K562 (cell line): ENCODE measurements at regions not wholly inside any gene's neighbourhood (a gene's known extent, or its start where the extent isn't known, plus 50 kb on each side); places are given as distances from the start of the nearest gene placed in this dataset.

Source experiments
- ATAC-seq: fragments of 200-7000 bp; cut with Tn5 transposase; 3 replicates; pipeline ENCODE4 v1.9.1; 2020; ENCODE audit warnings: moderate library complexity
- BruUV-seq: library from RNA; stranded (reverse); fragments of 400-500 nt; replicated peaks from 2 replicates; lab custom pipeline; 2021; lab: Mats Ljungman, UMichigan
- CTCF ChIA-PET: fragments of 300-600 bp; formaldehyde crosslinking; extraction: SDS; loops from one replicate; lab custom pipeline; 2021; ENCODE audit warnings: low intra/inter-chr PET ratio; lab: Yijun Ruan, JAX
- POLR2A ChIA-PET: fragments of 300-600, 350-650 bp; sonication (Branson Sonifier 250); formaldehyde crosslinking; extraction: SDS; loops from one replicate; lab custom pipeline; 2021; ENCODE audit warnings: antibody characterized with exemption, inconsistent platforms; lab: Yijun Ruan, JAX
- DNase-seq, 4 experiments: peaks; one replicate each; pipeline versions ENCODE4 v3.0.0 to v3.0.0-alpha.2; 2011 to 2018; ENCODE audit warnings: low spot score in 3 of 4, mixed read lengths in 3 of 4; ENCODE audit errors: extremely low read depth in 1 of 4
- FAIRE-seq: peaks from 2 replicates; lab custom pipeline; 2011; peaks lifted over from hg19 to GRCh38; lab: Jason Lieb, UNC
- H2AFZ ChIP-seq: 2 replicates; pipeline ENCODE4 v1.6.0; 2011; ENCODE audit warnings: low read depth, low read length, control low read depth, inconsistent platforms
- H3K27ac ChIP-seq: fragments of 200-600 bp; 3 replicates; pipeline ENCODE4 v1.8.0; 2011; ENCODE audit warnings: low read depth, mild to moderate bottlenecking, control low read depth, inconsistent platforms, low read length, moderate library complexity, mixed read lengths; ENCODE audit errors: extremely low read depth
- H3K27me3 ChIP-seq, 2 experiments: fragments of 300-600 bp in 1 of 2; 2 replicates in 1 of 2; 3 replicates in 1 of 2; pipeline versions ENCODE4 v1.6.0 to v1.8.0; 2011; ENCODE audit warnings: inconsistent platforms in 2 of 2, low read length in 2 of 2, mild to moderate bottlenecking in 1 of 2, mixed read lengths in 1 of 2, moderate library complexity in 1 of 2; ENCODE audit not compliant: control insufficient read depth in 2 of 2, insufficient read depth in 2 of 2
- H3K36me3 ChIP-seq: fragments of 300-600 bp; 3 replicates; pipeline ENCODE4 v1.8.0; 2011; ENCODE audit warnings: mild to moderate bottlenecking, low read length, inconsistent platforms; ENCODE audit not compliant: control insufficient read depth, insufficient read depth
- H3K4me1 ChIP-seq, 2 experiments: fragments of 200-600 bp in 1 of 2; replicated peaks in 1 of 2; 2 replicates in 1 of 2; 3 replicates in 1 of 2; pipeline versions ENCODE4 v1.5.1 to v1.8.0; 2011; ENCODE audit warnings: inconsistent platforms in 2 of 2, low read length in 2 of 2, mild to moderate bottlenecking in 1 of 2, mixed read lengths in 1 of 2, moderate library complexity in 1 of 2; ENCODE audit not compliant: control insufficient read depth in 2 of 2, insufficient read depth in 2 of 2
- H3K4me2 ChIP-seq: 2 replicates; pipeline ENCODE4 v1.6.1; 2011; ENCODE audit warnings: low read length, control low read depth, inconsistent platforms, mixed read lengths; ENCODE audit not compliant: insufficient read depth
- H3K4me3 ChIP-seq: fragments of 200-600 bp; sonication (generic), shearing (Covaris generic); 2 replicates; pipeline ENCODE4 v1.5.1; 2016; ENCODE audit warnings: control low read depth, inconsistent platforms
- H3K79me2 ChIP-seq: fragments of 200-600 bp; 3 replicates; pipeline ENCODE4 v1.8.0; 2011; ENCODE audit warnings: low read length, inconsistent platforms; ENCODE audit not compliant: control insufficient read depth, insufficient read depth
- H3K9ac ChIP-seq, 2 experiments: 2 replicates each; pipeline versions ENCODE4 v1.6.0 to v1.6.1; 2011; ENCODE audit warnings: low read depth in 2 of 2, low read length in 2 of 2, control low read depth in 1 of 2, inconsistent platforms in 1 of 2, mild to moderate bottlenecking in 1 of 2, mixed read lengths in 1 of 2; ENCODE audit not compliant: insufficient read depth in 1 of 2
- H3K9me1 ChIP-seq: one replicate; pipeline ENCODE4 v1.6.0; 2011; ENCODE audit warnings: inconsistent platforms, mild to moderate bottlenecking, low read length, moderate library complexity; ENCODE audit not compliant: control insufficient read depth, insufficient read depth
- H3K9me3 ChIP-seq: replicated peaks from 2 replicates; pipeline ENCODE4 v1.5.1; 2011; ENCODE audit warnings: low read depth, low read length, inconsistent platforms; ENCODE audit not compliant: control insufficient read depth, insufficient read depth
- H4K20me1 ChIP-seq: replicated peaks from 2 replicates; pipeline ENCODE4 v1.6.1; 2011; ENCODE audit warnings: low read length, inconsistent platforms, mixed read lengths; ENCODE audit not compliant: control insufficient read depth, insufficient read depth
- ADNP ChIP-seq: fragments of 200-800 bp; sonication (Bioruptor generic); IDR thresholded peaks from 2 replicates; pipeline ENCODE4 v1.6.1; 2016; ENCODE audit warnings: missing genetic modification characterization, missing compliant biosample characterization
- ARID4B ChIP-seq: sonication (generic); formaldehyde crosslinking; IDR thresholded peaks from 2 replicates; pipeline ENCODE4 v1.8.0; 2022; ENCODE audit warnings: mild to moderate bottlenecking, missing genetic modification reagents
- E2F1 ChIP-seq: sonication (generic); formaldehyde crosslinking; IDR thresholded peaks from 2 replicates; pipeline ENCODE4 v1.8.1; 2023; ENCODE audit warnings: mild to moderate bottlenecking, missing genetic modification reagents, moderate library complexity
- E2F3 ChIP-seq: fragments of 250-450 bp; sonication (Bioruptor Pico); IDR thresholded peaks from 2 replicates; pipeline ENCODE4 v1.4.0; 2020; ENCODE audit warnings: mild to moderate bottlenecking
- HNRNPL ChIP-seq: fragments of 200-400 bp; formaldehyde crosslinking; IDR thresholded peaks from 2 replicates; pipeline ENCODE4 v1.6.1; 2017; ENCODE audit warnings: low read depth, mild to moderate bottlenecking, low read length
- HNRNPLL ChIP-seq: fragments of 200-400 bp; formaldehyde crosslinking; IDR thresholded peaks from 2 replicates; pipeline ENCODE4 v1.6.1; 2017; ENCODE audit warnings: low read length, low read depth, mild to moderate bottlenecking; ENCODE audit not compliant: poor library complexity, severe bottlenecking
- KDM4B ChIP-seq, 2 experiments: fragments of 450-650 bp in 1 of 2; sonication (generic) in 1 of 2; IDR thresholded peaks; 2 replicates each; pipeline ENCODE4 v1.6.1; 2016 to 2017; ENCODE audit warnings: borderline replicate concordance in 2 of 2, antibody characterized with exemption in 1 of 2, low read depth in 1 of 2, mild to moderate bottlenecking in 1 of 2
- NCOR1 ChIP-seq: fragments of 450-650 bp; IDR thresholded peaks from 2 replicates; pipeline ENCODE4 v1.6.1; 2016; ENCODE audit warnings: mild to moderate bottlenecking, moderate library complexity
- PCBP2 ChIP-seq: fragments of 200-400 bp; formaldehyde crosslinking; IDR thresholded peaks from 2 replicates; pipeline ENCODE4 v1.6.1; 2018; ENCODE audit warnings: low read length, low read depth, mild to moderate bottlenecking, moderate library complexity; ENCODE audit not compliant: poor library complexity, severe bottlenecking
- SRSF9 ChIP-seq: fragments of 200-400 bp; formaldehyde crosslinking; IDR thresholded peaks from 2 replicates; pipeline ENCODE4 v1.6.1; 2017; ENCODE audit warnings: low read depth, low read length, borderline replicate concordance
- TGIF2 ChIP-seq: sonication (generic); formaldehyde crosslinking; IDR thresholded peaks from 2 replicates; pipeline ENCODE4 v1.8.1; 2022; ENCODE audit warnings: mild to moderate bottlenecking, missing genetic modification reagents, moderate library complexity
- ZBTB5 ChIP-seq: fragments of 450-650 bp; IDR thresholded peaks from 2 replicates; pipeline ENCODE4 v1.6.1; 2017; ENCODE audit warnings: antibody characterized with exemption
- ZNF699 ChIP-seq: fragments of 250-450 bp; sonication (Bioruptor Pico); IDR thresholded peaks from 2 replicates; pipeline ENCODE4 v1.8.0; 2021; ENCODE audit warnings: mild to moderate bottlenecking, moderate library complexity; ENCODE audit not compliant: insufficient replicate concordance
- WGBS: fragments of 100-300 bp; shearing (Covaris generic); methylation state at CpG from one replicate; pipeline ENCODE4 v1.1.6; 2016; ENCODE audit warnings: low coverage, mixed read lengths; ENCODE audit not compliant: insufficient coverage; ENCODE audit errors: missing lambda C conversion rate; 5-methylcytosine and 5-hydroxymethylcytosine counted together
- in situ Hi-C: fragments of 300-500 bp; cut with MboI; formaldehyde crosslinking; loops from 4 replicates; pipeline ENCODE4 v1.15.0; 2018; ENCODE audit warnings: inconsistent platforms, mixed read lengths
- intact Hi-C: fragments of 100-400 bp; cut with micrococcal nuclease; formaldehyde crosslinking; loops from 2 replicates; pipeline ENCODE4 v1.14.2; 2022

GRCh38 chr1:98367426-98367825, 294.1 kb upstream of the SNX7 start (continued):
- TF ChIP-seq HNRNPL, result no peak

- POLR2A ChIA-PET, result no interaction called here
- FAIRE-seq (no peak), ATAC-seq (no peak), DNase-seq (no peak)
- in situ Hi-C loops, result no loop called here
- no TSS peak for BruUV-seq
- no peaks in the 10 kb centered on the region for H3K36me3 ChIP-seq
- WGBS, result 0% methylated on average over 2 of the region's 3 CpGs
- H3K9ac ChIP-seq, result no peak overlapping the region
- no peaks in the 10 kb centered on the region for H3K9me1 ChIP-seq
- no peaks in the 10 kb centered on the region for H3K79me2 ChIP-seq
- no peaks in the 10 kb centered on the region for H3K9me3 ChIP-seq
- no peaks in the 10 kb centered on the region for H4K20me1 ChIP-seq
- no peak for TF ChIP-seq E2F1 (CRISPR knock-in tag)
- no peak for TF ChIP-seq TGIF2 (CRISPR knock-in tag)
- TF ChIP-seq ZNF699 (CRISPR knock-in tag), result no peak
- no peak for TF ChIP-seq ZBTB5
- no peak for TF ChIP-seq KDM4B (IDR thresholded peaks at IDR 0.05; ENCODE audit: borderline replicate concordance in 2 of 2, low read depth in 1 of 2)
- TF ChIP-seq PCBP2, result no peak
- no peak for TF ChIP-seq NCOR1
- no peak for TF ChIP-seq ARID4B (CRISPR knock-in tag)
- no peak for TF ChIP-seq HNRNPLL
- TF ChIP-seq SRSF9, result no peak
- no peak for TF ChIP-seq ADNP (tag)
- no peak for TF ChIP-seq E2F3 (CRISPR knock-in tag)
- H3K4me1 ChIP-seq, result no peaks in the 10 kb centered on the region
- H3K4me3 ChIP-seq, result no peak overlapping the region
- H3K4me2 ChIP-seq, result no peak overlapping the region
- CTCF ChIA-PET, result no interaction called here
- intact Hi-C loops, result no loop called here
- H3K27ac ChIP-seq, result no peak overlapping the region
- H3K27me3 ChIP-seq, result no peaks in the 10 kb centered on the region
- H2AFZ ChIP-seq, result no peak overlapping the region
Observed at GRCh38 chr1:98366343-98366742, 295.2 kb upstream of the SNX7 start.
